ENCODE measurements at regions not wholly inside any gene's neighbourhood (a gene's known extent, or its start where the extent isn't known, plus 50 kb on each side); places are given as distances from the start of the nearest gene placed in this dataset.

DNA sequence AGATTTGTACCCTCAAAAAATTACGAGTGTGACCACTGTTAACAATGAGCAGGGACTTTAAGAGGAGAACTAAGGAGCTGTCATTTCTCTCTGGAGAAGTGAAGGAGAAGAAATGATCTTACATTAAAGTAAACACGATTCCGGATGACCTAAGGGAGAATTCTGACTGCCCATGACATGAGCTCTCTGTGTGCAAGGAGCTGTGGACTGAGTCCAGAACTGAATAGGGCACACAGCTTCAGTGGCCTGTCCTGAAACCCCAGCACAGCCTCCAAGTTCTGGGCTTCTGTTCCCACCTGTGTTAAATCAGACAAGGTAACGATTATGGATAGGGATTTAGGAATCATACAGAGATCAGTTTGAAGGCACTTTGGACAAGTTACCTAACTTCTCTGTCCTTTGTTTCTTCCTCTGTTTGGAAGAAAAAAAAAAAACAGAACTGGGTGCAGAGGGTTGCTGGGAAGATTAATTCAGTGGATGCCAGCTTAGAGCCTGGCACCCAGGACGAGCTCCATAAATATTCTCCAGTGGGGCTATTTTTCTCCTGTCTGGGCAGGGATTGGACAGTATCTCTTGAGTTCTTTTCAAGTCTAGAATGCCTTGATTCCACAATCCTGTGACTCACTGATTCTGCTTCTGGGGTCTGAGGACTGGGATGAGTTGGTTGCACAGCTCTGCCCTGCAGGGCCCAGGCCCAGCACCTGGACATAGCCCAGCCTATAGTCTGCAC, 65.7 kb downstream of the MRPL14 start (continued):
- TF ChIP-seq, protein P1, sequence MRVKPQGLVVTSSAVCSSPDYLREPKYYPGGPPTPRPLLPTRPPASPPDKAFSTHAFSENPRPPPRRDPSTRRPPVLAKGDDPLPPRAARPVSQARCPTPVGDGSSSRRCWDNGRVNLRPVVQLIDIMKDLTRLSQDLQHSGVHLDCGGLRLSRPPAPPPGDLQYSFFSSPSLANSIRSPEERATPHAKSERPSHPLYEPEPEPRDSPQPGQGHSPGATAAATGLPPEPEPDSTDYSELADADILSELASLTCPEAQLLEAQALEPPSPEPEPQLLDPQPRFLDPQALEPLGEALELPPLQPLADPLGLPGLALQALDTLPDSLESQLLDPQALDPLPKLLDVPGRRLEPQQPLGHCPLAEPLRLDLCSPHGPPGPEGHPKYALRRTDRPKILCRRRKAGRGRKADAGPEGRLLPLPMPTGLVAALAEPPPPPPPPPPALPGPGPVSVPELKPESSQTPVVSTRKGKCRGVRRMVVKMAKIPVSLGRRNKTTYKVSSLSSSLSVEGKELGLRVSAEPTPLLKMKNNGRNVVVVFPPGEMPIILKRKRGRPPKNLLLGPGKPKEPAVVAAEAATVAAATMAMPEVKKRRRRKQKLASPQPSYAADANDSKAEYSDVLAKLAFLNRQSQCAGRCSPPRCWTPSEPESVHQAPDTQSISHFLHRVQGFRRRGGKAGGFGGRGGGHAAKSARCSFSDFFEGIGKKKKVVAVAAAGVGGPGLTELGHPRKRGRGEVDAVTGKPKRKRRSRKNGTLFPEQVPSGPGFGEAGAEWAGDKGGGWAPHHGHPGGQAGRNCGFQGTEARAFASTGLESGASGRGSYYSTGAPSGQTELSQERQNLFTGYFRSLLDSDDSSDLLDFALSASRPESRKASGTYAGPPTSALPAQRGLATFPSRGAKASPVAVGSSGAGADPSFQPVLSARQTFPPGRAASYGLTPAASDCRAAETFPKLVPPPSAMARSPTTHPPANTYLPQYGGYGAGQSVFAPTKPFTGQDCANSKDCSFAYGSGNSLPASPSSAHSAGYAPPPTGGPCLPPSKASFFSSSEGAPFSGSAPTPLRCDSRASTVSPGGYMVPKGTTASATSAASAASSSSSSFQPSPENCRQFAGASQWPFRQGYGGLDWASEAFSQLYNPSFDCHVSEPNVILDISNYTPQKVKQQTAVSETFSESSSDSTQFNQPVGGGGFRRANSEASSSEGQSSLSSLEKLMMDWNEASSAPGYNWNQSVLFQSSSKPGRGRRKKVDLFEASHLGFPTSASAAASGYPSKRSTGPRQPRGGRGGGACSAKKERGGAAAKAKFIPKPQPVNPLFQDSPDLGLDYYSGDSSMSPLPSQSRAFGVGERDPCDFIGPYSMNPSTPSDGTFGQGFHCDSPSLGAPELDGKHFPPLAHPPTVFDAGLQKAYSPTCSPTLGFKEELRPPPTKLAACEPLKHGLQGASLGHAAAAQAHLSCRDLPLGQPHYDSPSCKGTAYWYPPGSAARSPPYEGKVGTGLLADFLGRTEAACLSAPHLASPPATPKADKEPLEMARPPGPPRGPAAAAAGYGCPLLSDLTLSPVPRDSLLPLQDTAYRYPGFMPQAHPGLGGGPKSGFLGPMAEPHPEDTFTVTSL (CRISPR knock-in tag; IDR thresholded peaks at IDR 0.05; ENCODE audit: borderline replicate concordance) = 0 out of 2 replicates have a peak, but pooled peaks have one; percentile 36
- TF ChIP-seq, protein P2, sequence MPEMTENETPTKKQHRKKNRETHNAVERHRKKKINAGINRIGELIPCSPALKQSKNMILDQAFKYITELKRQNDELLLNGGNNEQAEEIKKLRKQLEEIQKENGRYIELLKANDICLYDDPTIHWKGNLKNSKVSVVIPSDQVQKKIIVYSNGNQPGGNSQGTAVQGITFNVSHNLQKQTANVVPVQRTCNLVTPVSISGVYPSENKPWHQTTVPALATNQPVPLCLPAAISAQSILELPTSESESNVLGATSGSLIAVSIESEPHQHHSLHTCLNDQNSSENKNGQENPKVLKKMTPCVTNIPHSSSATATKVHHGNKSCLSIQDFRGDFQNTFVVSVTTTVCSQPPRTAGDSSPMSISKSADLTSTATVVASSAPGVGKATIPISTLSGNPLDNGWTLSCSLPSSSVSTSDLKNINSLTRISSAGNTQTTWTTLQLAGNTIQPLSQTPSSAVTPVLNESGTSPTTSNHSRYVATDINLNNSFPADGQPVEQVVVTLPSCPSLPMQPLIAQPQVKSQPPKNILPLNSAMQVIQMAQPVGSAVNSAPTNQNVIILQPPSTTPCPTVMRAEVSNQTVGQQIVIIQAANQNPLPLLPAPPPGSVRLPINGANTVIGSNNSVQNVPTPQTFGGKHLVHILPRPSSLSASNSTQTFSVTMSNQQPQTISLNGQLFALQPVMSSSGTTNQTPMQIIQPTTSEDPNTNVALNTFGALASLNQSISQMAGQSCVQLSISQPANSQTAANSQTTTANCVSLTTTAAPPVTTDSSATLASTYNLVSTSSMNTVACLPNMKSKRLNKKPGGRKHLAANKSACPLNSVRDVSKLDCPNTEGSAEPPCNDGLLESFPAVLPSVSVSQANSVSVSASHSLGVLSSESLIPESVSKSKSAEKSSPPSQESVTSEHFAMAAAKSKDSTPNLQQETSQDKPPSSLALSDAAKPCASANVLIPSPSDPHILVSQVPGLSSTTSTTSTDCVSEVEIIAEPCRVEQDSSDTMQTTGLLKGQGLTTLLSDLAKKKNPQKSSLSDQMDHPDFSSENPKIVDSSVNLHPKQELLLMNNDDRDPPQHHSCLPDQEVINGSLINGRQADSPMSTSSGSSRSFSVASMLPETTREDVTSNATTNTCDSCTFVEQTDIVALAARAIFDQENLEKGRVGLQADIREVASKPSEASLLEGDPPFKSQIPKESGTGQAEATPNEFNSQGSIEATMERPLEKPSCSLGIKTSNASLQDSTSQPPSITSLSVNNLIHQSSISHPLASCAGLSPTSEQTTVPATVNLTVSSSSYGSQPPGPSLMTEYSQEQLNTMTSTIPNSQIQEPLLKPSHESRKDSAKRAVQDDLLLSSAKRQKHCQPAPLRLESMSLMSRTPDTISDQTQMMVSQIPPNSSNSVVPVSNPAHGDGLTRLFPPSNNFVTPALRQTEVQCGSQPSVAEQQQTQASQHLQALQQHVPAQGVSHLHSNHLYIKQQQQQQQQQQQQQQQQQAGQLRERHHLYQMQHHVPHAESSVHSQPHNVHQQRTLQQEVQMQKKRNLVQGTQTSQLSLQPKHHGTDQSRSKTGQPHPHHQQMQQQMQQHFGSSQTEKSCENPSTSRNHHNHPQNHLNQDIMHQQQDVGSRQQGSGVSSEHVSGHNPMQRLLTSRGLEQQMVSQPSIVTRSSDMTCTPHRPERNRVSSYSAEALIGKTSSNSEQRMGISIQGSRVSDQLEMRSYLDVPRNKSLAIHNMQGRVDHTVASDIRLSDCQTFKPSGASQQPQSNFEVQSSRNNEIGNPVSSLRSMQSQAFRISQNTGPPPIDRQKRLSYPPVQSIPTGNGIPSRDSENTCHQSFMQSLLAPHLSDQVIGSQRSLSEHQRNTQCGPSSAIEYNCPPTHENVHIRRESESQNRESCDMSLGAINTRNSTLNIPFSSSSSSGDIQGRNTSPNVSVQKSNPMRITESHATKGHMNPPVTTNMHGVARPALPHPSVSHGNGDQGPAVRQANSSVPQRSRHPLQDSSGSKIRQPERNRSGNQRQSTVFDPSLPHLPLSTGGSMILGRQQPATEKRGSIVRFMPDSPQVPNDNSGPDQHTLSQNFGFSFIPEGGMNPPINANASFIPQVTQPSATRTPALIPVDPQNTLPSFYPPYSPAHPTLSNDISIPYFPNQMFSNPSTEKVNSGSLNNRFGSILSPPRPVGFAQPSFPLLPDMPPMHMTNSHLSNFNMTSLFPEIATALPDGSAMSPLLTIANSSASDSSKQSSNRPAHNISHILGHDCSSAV (CRISPR knock-in tag; IDR thresholded peaks at IDR 0.05; ENCODE audit: borderline replicate concordance) = no peak
- TF ChIP-seq ZNF17 (CRISPR knock-in tag; IDR thresholded peaks at IDR 0.05) (no peak), ZNF678 (CRISPR knock-in tag; IDR thresholded peaks at IDR 0.05) (no peak), IKZF4 (CRISPR knock-in tag; IDR thresholded peaks at IDR 0.05; ENCODE audit: borderline replicate concordance, low read depth, not compliant biosample characterization) (no peak), ZNF83 (CRISPR knock-in tag; IDR thresholded peaks at IDR 0.05; ENCODE audit: borderline replicate concordance) (no peak), ZNF841 (CRISPR knock-in tag; IDR thresholded peaks at IDR 0.05; ENCODE audit: borderline replicate concordance) (no peak)
- TF ChIP-seq, protein P3, sequence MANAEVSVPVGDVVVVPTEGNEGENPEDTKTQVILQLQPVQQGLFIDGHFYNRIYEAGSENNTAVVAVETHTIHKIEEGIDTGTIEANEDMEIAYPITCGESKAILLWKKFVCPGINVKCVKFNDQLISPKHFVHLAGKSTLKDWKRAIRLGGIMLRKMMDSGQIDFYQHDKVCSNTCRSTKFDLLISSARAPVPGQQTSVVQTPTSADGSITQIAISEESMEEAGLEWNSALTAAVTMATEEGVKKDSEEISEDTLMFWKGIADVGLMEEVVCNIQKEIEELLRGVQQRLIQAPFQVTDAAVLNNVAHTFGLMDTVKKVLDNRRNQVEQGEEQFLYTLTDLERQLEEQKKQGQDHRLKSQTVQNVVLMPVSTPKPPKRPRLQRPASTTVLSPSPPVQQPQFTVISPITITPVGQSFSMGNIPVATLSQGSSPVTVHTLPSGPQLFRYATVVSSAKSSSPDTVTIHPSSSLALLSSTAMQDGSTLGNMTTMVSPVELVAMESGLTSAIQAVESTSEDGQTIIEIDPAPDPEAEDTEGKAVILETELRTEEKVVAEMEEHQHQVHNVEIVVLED (CRISPR knock-in tag; IDR thresholded peaks at IDR 0.05; ENCODE audit: borderline replicate concordance) = peak; percentile 43; the same call in 1 of the 2 replicates
- TF ChIP-seq, protein P4, sequence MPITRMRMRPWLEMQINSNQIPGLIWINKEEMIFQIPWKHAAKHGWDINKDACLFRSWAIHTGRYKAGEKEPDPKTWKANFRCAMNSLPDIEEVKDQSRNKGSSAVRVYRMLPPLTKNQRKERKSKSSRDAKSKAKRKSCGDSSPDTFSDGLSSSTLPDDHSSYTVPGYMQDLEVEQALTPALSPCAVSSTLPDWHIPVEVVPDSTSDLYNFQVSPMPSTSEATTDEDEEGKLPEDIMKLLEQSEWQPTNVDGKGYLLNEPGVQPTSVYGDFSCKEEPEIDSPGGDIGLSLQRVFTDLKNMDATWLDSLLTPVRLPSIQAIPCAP (CRISPR knock-in tag; IDR thresholded peaks at IDR 0.05; ENCODE audit: low read depth) = no peak
